OCI-LY7 (cell line): ENCODE measurements at regions not wholly inside any gene's neighbourhood (a gene's known extent, or its start where the extent isn't known, plus 50 kb on each side); places are given as distances from the start of the nearest gene placed in this dataset.

Experiments used
- BruUV-seq: library from RNA; stranded (reverse); fragments of 400-500 nt; replicated peaks from 2 replicates; lab custom pipeline; 2021; lab: Mats Ljungman, UMichigan
- CTCF ChIA-PET: fragments of 300-600 bp; sonication (Branson Sonifier 250); formaldehyde crosslinking; loops from one replicate; lab custom pipeline; 2022; ENCODE audit warnings: antibody characterized with exemption; ENCODE audit not compliant: unreplicated experiment; lab: Charles Lee
- POLR2A ChIA-PET: fragments of 300-600 bp; sonication (Branson Sonifier 250); formaldehyde crosslinking; loops from one replicate; lab custom pipeline; 2022; ENCODE audit warnings: antibody characterized with exemption; lab: Charles Lee
- DNase-seq: peaks from one replicate; pipeline ENCODE4 v3.0.0-alpha.2; 2015; ENCODE audit warnings: low spot score
- H2AFZ ChIP-seq: fragments of 200-600 bp; sonication (generic), shearing (Covaris generic); 2 replicates; pipeline ENCODE4 v1.6.1; 2014; ENCODE audit warnings: mild to moderate bottlenecking, antibody characterized with exemption, low read length, moderate library complexity
- H3K27ac ChIP-seq: fragments of 200-600 bp; sonication (generic); 2 replicates; pipeline ENCODE4 v1.5.1; 2014; ENCODE audit warnings: mixed run types, low read depth, mild to moderate bottlenecking, moderate library complexity, low read length, inconsistent platforms; ENCODE audit not compliant: poor library complexity, severe bottlenecking
- H3K36me3 ChIP-seq: fragments of 200-600 bp; sonication (generic); 2 replicates; pipeline ENCODE4 v1.6.1; 2014; ENCODE audit warnings: mild to moderate bottlenecking, antibody characterized with exemption, low read length, moderate library complexity, mixed read lengths; ENCODE audit not compliant: insufficient read depth
- H3K4me1 ChIP-seq: fragments of 200-600 bp; sonication (generic); 2 replicates; pipeline ENCODE4 v1.5.1; 2014; ENCODE audit warnings: mild to moderate bottlenecking, low read length; ENCODE audit not compliant: insufficient read depth, poor library complexity, severe bottlenecking
- H3K4me2 ChIP-seq: fragments of 200-600 bp; sonication (generic); 2 replicates; pipeline ENCODE4 v1.6.1; 2014; ENCODE audit warnings: mild to moderate bottlenecking, low read length
- H3K4me3 ChIP-seq: fragments of 200-600 bp; sonication (generic); 2 replicates; pipeline ENCODE4 v1.5.1; 2014; ENCODE audit warnings: mild to moderate bottlenecking, low read depth, low read length; ENCODE audit not compliant: poor library complexity, severe bottlenecking
- H3K79me2 ChIP-seq: fragments of 200-600 bp; sonication (generic); 2 replicates; pipeline ENCODE4 v1.6.1; 2016; ENCODE audit warnings: low read depth, mild to moderate bottlenecking, low read length, moderate library complexity, mixed read lengths; ENCODE audit not compliant: insufficient read depth
- H3K9me2 ChIP-seq: fragments of 200-600 bp; sonication (generic); 2 replicates; pipeline ENCODE4 v1.6.1; 2016; ENCODE audit warnings: mild to moderate bottlenecking, low read length, mixed read lengths; ENCODE audit not compliant: insufficient read depth
- H3K9me3 ChIP-seq: fragments of 200-600 bp; sonication (generic); 2 replicates; pipeline ENCODE4 v1.6.1; 2014; ENCODE audit warnings: mild to moderate bottlenecking, mixed run types, low read length, mixed read lengths
- H4K20me1 ChIP-seq: fragments of 200-600 bp; sonication (generic); 2 replicates; pipeline ENCODE4 v1.6.1; 2014; ENCODE audit warnings: mild to moderate bottlenecking, antibody characterized with exemption, low read length, moderate library complexity, mixed read lengths; ENCODE audit not compliant: insufficient read depth
- CTCF ChIP-seq: fragments of 200-600 bp; sonication (generic); conservative IDR thresholded peaks from 2 replicates; pipeline ENCODE4 v1.5.1; 2014; ENCODE audit warnings: mild to moderate bottlenecking, antibody characterized with exemption, low read length, moderate library complexity, mixed read lengths
- EZH2phosphoT487 ChIP-seq: fragments of 200-600 bp; sonication (generic); IDR thresholded peaks from 2 replicates; pipeline ENCODE4 v1.6.1; 2018; ENCODE audit warnings: low read depth, borderline replicate concordance, mild to moderate bottlenecking, mixed run types, antibody characterized with exemption, low read length, moderate library complexity, mixed read lengths
- intact Hi-C: fragments of 100-400 bp; cut with micrococcal nuclease; formaldehyde crosslinking; loops from one replicate; pipeline ENCODE4 v1.10.0; 2022; ENCODE audit not compliant: unreplicated experiment

DNA sequence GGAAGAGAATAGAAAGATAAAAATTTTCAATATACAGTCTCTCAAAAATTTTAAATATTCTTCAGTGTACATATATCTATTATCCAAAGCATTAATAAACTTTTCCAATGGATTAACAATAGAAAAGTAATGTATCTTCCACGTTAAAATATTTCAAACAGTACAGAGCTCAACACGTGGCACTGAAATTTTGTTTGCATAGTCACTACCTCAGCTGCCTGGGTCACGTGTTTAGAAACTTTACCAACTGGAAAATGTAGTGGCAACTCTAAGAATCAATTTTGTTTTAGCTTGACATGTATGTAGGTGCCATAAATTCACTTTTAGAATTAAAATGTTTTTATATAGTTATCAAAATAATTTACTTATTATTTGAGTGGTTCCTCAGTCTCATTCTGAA lies 85.3 kb downstream of the CNTN3 start:
- H3K4me2 ChIP-seq = no peak overlapping the region
- H4K20me1 ChIP-seq = no peaks in the 10 kb centered on the region
- H3K9me2 ChIP-seq = no peaks in the 10 kb centered on the region
- H3K79me2 ChIP-seq = no peaks in the 10 kb centered on the region
- BruUV-seq = no TSS peak
- no peak overlapping the region for H3K4me3 ChIP-seq
- POLR2A ChIA-PET = no interaction called here
- CTCF ChIA-PET = no interaction called here
- intact Hi-C loops = no loop called here
- DNase-seq = no peak
- H3K4me1 ChIP-seq = no peaks in the 10 kb centered on the region
- no peaks in the 10 kb centered on the region for H3K36me3 ChIP-seq
- no peaks in the 10 kb centered on the region for H3K9me3 ChIP-seq
- TF ChIP-seq EZH2phosphoT487 (no peak), CTCF (no peak)
- H2AFZ ChIP-seq = no peak overlapping the region
- H3K27ac ChIP-seq = no peak overlapping the region

DNA sequence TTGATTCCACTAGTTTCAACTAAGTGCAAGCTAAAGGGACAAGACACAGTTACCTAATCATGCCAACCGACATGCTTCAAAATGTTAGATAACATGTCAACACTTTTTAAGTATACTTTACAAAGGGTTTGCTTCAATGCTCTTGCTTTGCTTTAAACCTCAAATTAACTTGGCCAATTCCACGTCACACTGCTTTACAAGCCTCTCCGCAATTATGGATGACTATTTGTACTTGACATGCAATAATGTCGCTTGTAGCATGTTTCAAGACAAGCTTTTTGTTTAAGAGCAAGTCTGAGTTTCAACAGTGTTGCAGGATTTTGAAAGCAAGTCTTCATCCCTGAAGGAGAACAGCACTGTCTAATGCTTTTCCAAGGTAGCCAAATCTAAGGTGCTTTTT lies 86.9 kb downstream of the CNTN3 start:
- intact Hi-C loops = no loop called here
- BruUV-seq = no TSS peak
- DNase-seq = no peak
- Histone ChIP-seq H3K79me2 (no peaks in the 10 kb centered on the region), H2AFZ (no peak overlapping the region), H3K4me2 (no peak overlapping the region), H3K27ac (no peak overlapping the region), H3K9me3 (no peaks in the 10 kb centered on the region), H4K20me1 (no peaks in the 10 kb centered on the region), H3K36me3 (no peaks in the 10 kb centered on the region), H3K4me1 (no peaks in the 10 kb centered on the region), H3K4me3 (no peak overlapping the region), H3K9me2 (no peaks in the 10 kb centered on the region)
- POLR2A ChIA-PET = interaction anchor here (0.9 kb wide), 1 partner anchor 14 kb away, joined by 4 read pairs; no protein-coding TSS in a partner anchor
- TF ChIP-seq CTCF (no peak), EZH2phosphoT487 (no peak)
- CTCF ChIA-PET = no interaction called here

DNA sequence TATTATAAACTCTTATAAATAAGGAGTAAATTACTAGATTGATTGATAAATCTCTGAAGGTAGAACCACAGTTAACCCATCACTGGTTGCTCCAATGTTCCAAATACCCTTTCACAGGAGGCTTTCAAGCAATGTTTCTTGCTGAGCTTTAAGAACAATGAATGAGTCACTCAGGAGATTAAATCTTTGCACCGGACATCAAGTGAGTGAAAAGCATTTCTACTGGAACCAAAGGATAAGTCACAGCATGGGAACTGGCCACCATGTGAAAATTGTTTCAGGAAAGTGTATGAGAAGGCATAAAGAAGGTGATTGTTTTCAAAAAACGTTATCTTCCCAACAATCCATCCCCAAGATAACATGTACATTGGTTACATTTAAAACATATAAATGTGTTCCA lies 90.6 kb downstream of the CNTN3 start:
- no peaks in the 10 kb centered on the region for H3K9me3 ChIP-seq
- no peaks in the 10 kb centered on the region for H3K4me1 ChIP-seq
- intact Hi-C loops = no loop called here
- no peaks in the 10 kb centered on the region for H3K79me2 ChIP-seq
- no peak overlapping the region for H3K4me3 ChIP-seq
- H4K20me1 ChIP-seq = no peaks in the 10 kb centered on the region
- POLR2A ChIA-PET = no interaction called here
- H3K4me2 ChIP-seq = no peak overlapping the region
- CTCF ChIA-PET = no interaction called here
- no peak for DNase-seq
- H3K9me2 ChIP-seq = no peaks in the 10 kb centered on the region
- no TSS peak for BruUV-seq
- no peak for TF ChIP-seq CTCF
- TF ChIP-seq EZH2phosphoT487 = no peak
- no peak overlapping the region for H2AFZ ChIP-seq
- no peaks in the 10 kb centered on the region for H3K36me3 ChIP-seq
- no peak overlapping the region for H3K27ac ChIP-seq
